SK-N-SH treated with all-trans-retinoic acid at 6 μM for 48 hours (cell line): ENCODE measurements at regions not wholly inside any gene's neighbourhood (a gene's known extent, or its start where the extent isn't known, plus 50 kb on each side); places are given as distances from the start of the nearest gene placed in this dataset.

Experiments
- ATAC-seq: fragments of 200-7000 bp; cut with Tn5 transposase; 3 replicates; pipeline ENCODE4 v1.9.1; 2020; ENCODE audit warnings: mild to moderate bottlenecking, moderate library complexity
- ARNTL ChIP-seq: fragments of 450-650 bp; formaldehyde crosslinking; IDR thresholded peaks from 2 replicates; pipeline ENCODE4 v1.5.0; 2020; ENCODE audit warnings: low read depth, mild to moderate bottlenecking, moderate library complexity, borderline replicate concordance
- BACH2 ChIP-seq: fragments of 250-450 bp; sonication (Bioruptor Pico); IDR thresholded peaks from 2 replicates; pipeline ENCODE4 v1.9.0; 2021; ENCODE audit warnings: mild to moderate bottlenecking, borderline replicate concordance
- ESRRG ChIP-seq: fragments of 250-450 bp; sonication (Bioruptor Pico); IDR thresholded peaks from 2 replicates; pipeline ENCODE4 v1.6.1; 2021; ENCODE audit warnings: mild to moderate bottlenecking
- GLIS3 ChIP-seq: fragments of 250-450 bp; sonication (Bioruptor Pico); IDR thresholded peaks from 2 replicates; pipeline ENCODE4 v1.5.0; 2020; ENCODE audit warnings: mild to moderate bottlenecking, moderate library complexity
- OSR1 ChIP-seq: fragments of 250-450 bp; sonication (Bioruptor Pico); IDR thresholded peaks from 2 replicates; pipeline ENCODE4 v1.8.0; 2022; ENCODE audit warnings: moderate library complexity, mild to moderate bottlenecking, inconsistent platforms
- PPARA ChIP-seq: fragments of 250-450 bp; sonication (Bioruptor Pico); IDR thresholded peaks from 2 replicates; pipeline ENCODE4 v1.5.0; 2020; ENCODE audit warnings: mild to moderate bottlenecking, borderline replicate concordance
- RARB ChIP-seq: fragments of 250-450 bp; sonication (Bioruptor Pico); IDR thresholded peaks from 2 replicates; pipeline ENCODE4 v1.8.0; 2021; ENCODE audit warnings: mild to moderate bottlenecking, moderate library complexity
- SNAI2 ChIP-seq: fragments of 250-450 bp; sonication (Bioruptor Pico); IDR thresholded peaks from 2 replicates; pipeline ENCODE4 v1.5.0; 2020; ENCODE audit warnings: mild to moderate bottlenecking, moderate library complexity
- TCF4 ChIP-seq: fragments of 250-450 bp; sonication (Bioruptor Pico); IDR thresholded peaks from 2 replicates; pipeline ENCODE4 v1.8.0; 2021; ENCODE audit warnings: mild to moderate bottlenecking, moderate library complexity, borderline replicate concordance
- ZC3H10 ChIP-seq: fragments of 250-450 bp; sonication (Bioruptor Pico); IDR thresholded peaks from 2 replicates; pipeline ENCODE4 v1.5.1; 2021; ENCODE audit warnings: mild to moderate bottlenecking, moderate library complexity
- ZFP3 ChIP-seq: fragments of 250-450 bp; sonication (Bioruptor Pico); IDR thresholded peaks from 2 replicates; pipeline ENCODE4 v1.5.0; 2020; ENCODE audit warnings: mild to moderate bottlenecking, moderate library complexity
- ZFP30 ChIP-seq: fragments of 450-650 bp; formaldehyde crosslinking; IDR thresholded peaks from 2 replicates; pipeline ENCODE4 v1.5.0; 2022; ENCODE audit warnings: mild to moderate bottlenecking, moderate library complexity
- ZNF565 ChIP-seq: fragments of 450-650 bp; formaldehyde crosslinking; conservative IDR thresholded peaks from 2 replicates; pipeline ENCODE4 v1.5.0; 2020; ENCODE audit warnings: low read depth, mild to moderate bottlenecking, moderate library complexity
- ZNF70 ChIP-seq: fragments of 450-650 bp; formaldehyde crosslinking; IDR thresholded peaks from 2 replicates; pipeline ENCODE4 v1.5.0; 2020; ENCODE audit warnings: mild to moderate bottlenecking, moderate library complexity
- ZNF8 ChIP-seq: fragments of 450-650 bp; formaldehyde crosslinking; IDR thresholded peaks from 2 replicates; pipeline ENCODE4 v1.5.0; 2020; ENCODE audit warnings: mild to moderate bottlenecking, moderate library complexity
- TF ChIP-seq, protein P1 (sequence below): fragments of 250-450 bp; sonication (Bioruptor Pico); IDR thresholded peaks from 2 replicates; pipeline ENCODE4 v1.5.1; 2021; ENCODE audit warnings: mild to moderate bottlenecking, moderate library complexity
- TF ChIP-seq, protein P2 (sequence below): fragments of 250-450 bp; sonication (Bioruptor Pico); IDR thresholded peaks from 2 replicates; pipeline ENCODE4 v1.5.0; 2020; ENCODE audit warnings: mild to moderate bottlenecking, moderate library complexity
- TF ChIP-seq, protein P3 (sequence below): fragments of 250-450 bp; sonication (Bioruptor Pico); IDR thresholded peaks from 2 replicates; pipeline ENCODE4 v1.8.0; 2020; ENCODE audit warnings: mild to moderate bottlenecking, moderate library complexity, borderline replicate concordance
- TF ChIP-seq, protein P4 (sequence below): fragments of 250-450 bp; sonication (Bioruptor Pico); IDR thresholded peaks from 2 replicates; pipeline ENCODE4 v1.5.1; 2020; ENCODE audit warnings: low read depth, mild to moderate bottlenecking, moderate library complexity

DNA sequence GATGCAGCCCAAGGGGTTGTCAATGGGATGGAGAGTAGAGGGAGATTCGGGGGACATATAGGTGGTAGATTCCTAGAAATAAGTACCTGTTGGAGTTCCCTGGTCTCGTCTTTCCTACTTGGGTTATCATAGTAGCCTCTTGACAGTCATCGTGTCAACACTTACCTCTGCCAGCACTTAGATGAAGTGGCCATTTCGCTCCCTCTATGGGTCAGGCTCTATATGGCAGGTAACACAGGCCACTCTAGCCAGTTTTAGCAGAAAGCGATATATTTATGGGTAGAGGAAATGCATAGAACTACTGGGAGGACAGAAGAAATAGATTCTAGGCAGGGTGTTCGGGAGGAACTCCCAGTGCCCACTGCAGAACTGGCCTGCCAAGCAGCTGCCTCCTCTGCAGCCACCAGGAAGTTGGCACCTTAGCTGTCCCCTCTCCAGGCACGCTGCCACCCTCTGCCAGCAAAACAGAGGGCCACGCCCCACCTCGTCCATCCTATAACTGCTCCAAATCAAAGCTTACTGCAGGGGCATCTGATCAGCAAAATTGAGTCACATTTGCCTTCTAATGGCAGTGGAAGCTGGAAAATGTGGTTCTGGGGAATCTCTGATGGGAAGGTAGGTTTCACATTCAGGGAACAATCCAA, 181.3 kb downstream of the INSIG2 start (continued):
- TF ChIP-seq, protein P1, sequence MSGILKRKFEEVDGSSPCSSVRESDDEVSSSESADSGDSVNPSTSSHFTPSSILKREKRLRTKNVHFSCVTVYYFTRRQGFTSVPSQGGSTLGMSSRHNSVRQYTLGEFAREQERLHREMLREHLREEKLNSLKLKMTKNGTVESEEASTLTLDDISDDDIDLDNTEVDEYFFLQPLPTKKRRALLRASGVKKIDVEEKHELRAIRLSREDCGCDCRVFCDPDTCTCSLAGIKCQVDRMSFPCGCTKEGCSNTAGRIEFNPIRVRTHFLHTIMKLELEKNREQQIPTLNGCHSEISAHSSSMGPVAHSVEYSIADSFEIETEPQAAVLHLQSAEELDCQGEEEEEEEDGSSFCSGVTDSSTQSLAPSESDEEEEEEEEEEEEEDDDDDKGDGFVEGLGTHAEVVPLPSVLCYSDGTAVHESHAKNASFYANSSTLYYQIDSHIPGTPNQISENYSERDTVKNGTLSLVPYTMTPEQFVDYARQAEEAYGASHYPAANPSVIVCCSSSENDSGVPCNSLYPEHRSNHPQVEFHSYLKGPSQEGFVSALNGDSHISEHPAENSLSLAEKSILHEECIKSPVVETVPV (CRISPR knock-in tag): no peak
- TF ChIP-seq ZFP3 (CRISPR knock-in tag) (no peak), OSR1 (CRISPR knock-in tag) (no peak), SNAI2 (CRISPR knock-in tag) (no peak), ZNF565 (CRISPR knock-in tag) (no peak), ZNF70 (CRISPR knock-in tag) (no peak), ARNTL (CRISPR knock-in tag) (no peak)
- TF ChIP-seq, protein P2, sequence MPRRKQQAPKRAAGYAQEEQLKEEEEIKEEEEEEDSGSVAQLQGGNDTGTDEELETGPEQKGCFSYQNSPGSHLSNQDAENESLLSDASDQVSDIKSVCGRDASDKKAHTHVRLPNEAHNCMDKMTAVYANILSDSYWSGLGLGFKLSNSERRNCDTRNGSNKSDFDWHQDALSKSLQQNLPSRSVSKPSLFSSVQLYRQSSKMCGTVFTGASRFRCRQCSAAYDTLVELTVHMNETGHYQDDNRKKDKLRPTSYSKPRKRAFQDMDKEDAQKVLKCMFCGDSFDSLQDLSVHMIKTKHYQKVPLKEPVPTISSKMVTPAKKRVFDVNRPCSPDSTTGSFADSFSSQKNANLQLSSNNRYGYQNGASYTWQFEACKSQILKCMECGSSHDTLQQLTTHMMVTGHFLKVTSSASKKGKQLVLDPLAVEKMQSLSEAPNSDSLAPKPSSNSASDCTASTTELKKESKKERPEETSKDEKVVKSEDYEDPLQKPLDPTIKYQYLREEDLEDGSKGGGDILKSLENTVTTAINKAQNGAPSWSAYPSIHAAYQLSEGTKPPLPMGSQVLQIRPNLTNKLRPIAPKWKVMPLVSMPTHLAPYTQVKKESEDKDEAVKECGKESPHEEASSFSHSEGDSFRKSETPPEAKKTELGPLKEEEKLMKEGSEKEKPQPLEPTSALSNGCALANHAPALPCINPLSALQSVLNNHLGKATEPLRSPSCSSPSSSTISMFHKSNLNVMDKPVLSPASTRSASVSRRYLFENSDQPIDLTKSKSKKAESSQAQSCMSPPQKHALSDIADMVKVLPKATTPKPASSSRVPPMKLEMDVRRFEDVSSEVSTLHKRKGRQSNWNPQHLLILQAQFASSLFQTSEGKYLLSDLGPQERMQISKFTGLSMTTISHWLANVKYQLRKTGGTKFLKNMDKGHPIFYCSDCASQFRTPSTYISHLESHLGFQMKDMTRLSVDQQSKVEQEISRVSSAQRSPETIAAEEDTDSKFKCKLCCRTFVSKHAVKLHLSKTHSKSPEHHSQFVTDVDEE: no peak

DNA sequence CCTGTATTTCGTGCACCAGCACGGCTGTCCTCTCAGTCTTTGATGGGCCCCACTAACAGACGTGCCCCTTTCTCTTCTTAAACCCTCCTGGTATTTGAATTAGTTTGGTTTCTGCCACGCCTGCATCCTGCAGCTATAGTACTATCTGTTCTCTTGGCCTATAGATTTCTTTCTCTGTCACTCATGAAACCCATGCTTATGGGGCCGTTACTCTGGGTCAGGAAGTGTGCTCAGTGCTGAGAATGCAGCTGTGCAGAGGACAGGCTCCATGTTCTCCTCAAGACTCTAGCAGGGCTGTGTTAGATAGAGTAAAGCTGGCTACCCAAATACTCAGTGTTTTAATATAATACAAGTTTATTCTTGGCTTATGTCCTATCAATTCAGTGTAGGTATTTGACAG, 180.0 kb downstream of the INSIG2 start:
- TF ChIP-seq BACH2 (CRISPR knock-in tag) (no peak), ZFP30 (no peak), ZNF8 (CRISPR knock-in tag) (no peak), TCF4 (CRISPR knock-in tag) (no peak), ARNTL (CRISPR knock-in tag) (no peak), GLIS3 (CRISPR knock-in tag) (no peak), PPARA (no peak), ZNF565 (CRISPR knock-in tag) (no peak), RARB (CRISPR knock-in tag) (no peak), ZFP3 (CRISPR knock-in tag) (no peak), ZC3H10 (CRISPR knock-in tag) (no peak), SNAI2 (CRISPR knock-in tag) (no peak), OSR1 (CRISPR knock-in tag) (no peak), ESRRG (no peak)
- TF ChIP-seq, protein P2: no peak
- TF ChIP-seq, protein P3, sequence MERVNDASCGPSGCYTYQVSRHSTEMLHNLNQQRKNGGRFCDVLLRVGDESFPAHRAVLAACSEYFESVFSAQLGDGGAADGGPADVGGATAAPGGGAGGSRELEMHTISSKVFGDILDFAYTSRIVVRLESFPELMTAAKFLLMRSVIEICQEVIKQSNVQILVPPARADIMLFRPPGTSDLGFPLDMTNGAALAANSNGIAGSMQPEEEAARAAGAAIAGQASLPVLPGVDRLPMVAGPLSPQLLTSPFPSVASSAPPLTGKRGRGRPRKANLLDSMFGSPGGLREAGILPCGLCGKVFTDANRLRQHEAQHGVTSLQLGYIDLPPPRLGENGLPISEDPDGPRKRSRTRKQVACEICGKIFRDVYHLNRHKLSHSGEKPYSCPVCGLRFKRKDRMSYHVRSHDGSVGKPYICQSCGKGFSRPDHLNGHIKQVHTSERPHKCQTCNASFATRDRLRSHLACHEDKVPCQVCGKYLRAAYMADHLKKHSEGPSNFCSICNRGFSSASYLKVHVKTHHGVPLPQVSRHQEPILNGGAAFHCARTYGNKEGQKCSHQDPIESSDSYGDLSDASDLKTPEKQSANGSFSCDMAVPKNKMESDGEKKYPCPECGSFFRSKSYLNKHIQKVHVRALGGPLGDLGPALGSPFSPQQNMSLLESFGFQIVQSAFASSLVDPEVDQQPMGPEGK (CRISPR knock-in tag): no peak
- TF ChIP-seq, protein P4, sequence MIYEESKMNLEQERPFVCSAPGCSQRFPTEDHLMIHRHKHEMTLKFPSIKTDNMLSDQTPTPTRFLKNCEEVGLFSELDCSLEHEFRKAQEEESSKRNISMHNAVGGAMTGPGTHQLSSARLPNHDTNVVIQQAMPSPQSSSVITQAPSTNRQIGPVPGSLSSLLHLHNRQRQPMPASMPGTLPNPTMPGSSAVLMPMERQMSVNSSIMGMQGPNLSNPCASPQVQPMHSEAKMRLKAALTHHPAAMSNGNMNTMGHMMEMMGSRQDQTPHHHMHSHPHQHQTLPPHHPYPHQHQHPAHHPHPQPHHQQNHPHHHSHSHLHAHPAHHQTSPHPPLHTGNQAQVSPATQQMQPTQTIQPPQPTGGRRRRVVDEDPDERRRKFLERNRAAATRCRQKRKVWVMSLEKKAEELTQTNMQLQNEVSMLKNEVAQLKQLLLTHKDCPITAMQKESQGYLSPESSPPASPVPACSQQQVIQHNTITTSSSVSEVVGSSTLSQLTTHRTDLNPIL (CRISPR knock-in tag): no peak
- TF ChIP-seq, protein P1 (CRISPR knock-in tag): no peak
- no peak for ATAC-seq
